Omental fat pad (tissue), 3 donors: ENCODE measurements at regions not wholly inside any gene's neighbourhood (a gene's known extent, or its start where the extent isn't known, plus 50 kb on each side); places are given as distances from the start of the nearest gene placed in this dataset.

ENCODE experiments used
- ATAC-seq: fragments of 150-250 bp; one replicate; pipeline ENCODE4 v1.9.1; 2016; ENCODE audit warnings: mild to moderate bottlenecking, moderate library complexity; ENCODE audit not compliant: low FRiP score
- DNase-seq: peaks from one replicate; pipeline ENCODE4 v3.0.0-alpha.2; 2019; ENCODE audit warnings: low spot score
- TF ChIP-seq, protein P1 (sequence below), 3 donors: fragments of 450-650 bp; IDR thresholded peaks; one replicate each; pipeline ENCODE4 v1.5.1; 2016 to 2017; ENCODE audit warnings: antibody characterized with exemption in 3 of 3, mild to moderate bottlenecking in 3 of 3, moderate library complexity in 2 of 3

DNA sequence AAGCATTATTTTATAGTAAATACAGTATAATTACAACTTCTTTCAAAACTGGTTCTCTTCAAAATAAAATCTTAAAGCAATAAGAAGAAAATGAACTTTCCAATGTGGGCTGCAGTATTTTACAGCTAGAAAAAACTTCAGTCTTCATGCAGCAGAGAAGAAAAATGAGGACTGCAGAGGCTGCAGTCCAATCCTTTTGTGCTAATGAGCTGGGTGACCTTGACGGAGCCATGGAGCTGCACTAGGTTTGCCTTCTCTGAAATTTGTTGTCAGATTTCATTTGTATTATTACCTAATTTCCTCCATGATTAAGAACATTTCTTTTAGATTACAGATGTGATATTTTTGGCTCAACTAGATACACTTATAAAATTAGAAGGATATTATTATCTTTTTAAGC lies 245.2 kb upstream of the ADAMTS3 start:
- ATAC-seq (no peak), DNase-seq (no peak)
- TF ChIP-seq, protein P1, sequence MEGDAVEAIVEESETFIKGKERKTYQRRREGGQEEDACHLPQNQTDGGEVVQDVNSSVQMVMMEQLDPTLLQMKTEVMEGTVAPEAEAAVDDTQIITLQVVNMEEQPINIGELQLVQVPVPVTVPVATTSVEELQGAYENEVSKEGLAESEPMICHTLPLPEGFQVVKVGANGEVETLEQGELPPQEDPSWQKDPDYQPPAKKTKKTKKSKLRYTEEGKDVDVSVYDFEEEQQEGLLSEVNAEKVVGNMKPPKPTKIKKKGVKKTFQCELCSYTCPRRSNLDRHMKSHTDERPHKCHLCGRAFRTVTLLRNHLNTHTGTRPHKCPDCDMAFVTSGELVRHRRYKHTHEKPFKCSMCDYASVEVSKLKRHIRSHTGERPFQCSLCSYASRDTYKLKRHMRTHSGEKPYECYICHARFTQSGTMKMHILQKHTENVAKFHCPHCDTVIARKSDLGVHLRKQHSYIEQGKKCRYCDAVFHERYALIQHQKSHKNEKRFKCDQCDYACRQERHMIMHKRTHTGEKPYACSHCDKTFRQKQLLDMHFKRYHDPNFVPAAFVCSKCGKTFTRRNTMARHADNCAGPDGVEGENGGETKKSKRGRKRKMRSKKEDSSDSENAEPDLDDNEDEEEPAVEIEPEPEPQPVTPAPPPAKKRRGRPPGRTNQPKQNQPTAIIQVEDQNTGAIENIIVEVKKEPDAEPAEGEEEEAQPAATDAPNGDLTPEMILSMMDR (IDR thresholded peaks at IDR 0.05): no peak

DNA sequence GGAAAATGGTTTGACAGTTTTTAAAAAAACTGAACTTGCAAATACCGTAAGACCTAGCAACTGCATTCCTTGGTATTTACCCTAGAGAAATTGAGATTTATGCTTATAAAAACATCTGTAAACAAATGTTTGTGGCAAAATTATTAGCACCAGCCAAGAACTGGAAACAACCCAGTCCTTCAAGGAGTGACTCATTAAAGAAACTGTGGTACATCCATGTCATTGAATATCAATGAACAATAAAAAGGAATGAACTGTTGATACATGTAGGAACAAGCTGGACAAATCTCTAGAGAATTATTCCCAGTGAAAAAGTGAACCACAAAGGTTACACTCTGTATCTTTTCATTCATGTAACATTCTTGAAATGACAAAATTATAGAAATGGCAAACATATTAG lies 240.2 kb upstream of the ADAMTS3 start:
- DNase-seq (no peak), ATAC-seq (no peak)
- TF ChIP-seq, protein P1 (IDR thresholded peaks at IDR 0.05): no peak

DNA sequence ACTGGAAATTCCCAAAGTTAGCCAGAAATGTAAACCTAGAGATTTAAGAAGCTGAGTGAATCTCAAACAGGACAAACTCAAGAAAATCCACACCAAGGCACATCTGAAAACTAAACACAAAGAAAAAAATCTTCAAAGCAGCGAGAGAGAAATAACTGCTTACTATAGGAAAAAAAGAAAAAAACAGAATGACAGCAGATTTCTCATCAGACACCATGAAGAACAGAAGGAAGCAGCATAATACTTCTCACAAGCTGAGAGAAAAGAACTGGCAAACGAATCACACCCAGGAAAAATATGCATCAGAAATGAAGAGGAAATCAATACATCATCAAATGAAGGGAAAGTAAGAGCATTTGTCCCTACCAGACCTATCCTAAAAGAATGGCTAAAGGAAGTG lies 236.3 kb upstream of the ADAMTS3 start:
- DNase-seq (no peak), ATAC-seq (no peak)
- TF ChIP-seq, protein P1 (IDR thresholded peaks at IDR 0.05): no peak

DNA sequence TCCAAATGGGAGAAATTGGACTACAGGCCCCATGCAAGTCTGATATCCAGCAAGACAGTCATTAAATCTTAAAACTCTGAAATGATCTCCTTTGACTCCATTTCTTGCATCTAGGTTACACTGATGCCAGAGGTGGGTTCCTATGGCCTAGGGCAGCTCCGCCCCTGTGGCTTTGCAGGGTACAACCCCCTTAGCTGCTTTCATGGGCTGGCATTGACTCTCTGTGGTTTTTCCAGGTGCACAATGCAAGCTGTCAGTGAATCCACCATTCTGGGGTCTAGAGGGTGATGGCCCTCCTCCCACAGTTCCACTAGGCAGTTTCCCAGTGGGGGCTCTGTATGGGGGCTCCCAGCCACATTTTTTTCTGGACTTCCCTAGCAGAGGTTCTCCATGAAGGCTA lies 228.5 kb upstream of the ADAMTS3 start:
- no peak for ATAC-seq
- TF ChIP-seq, protein P1 (IDR thresholded peaks at IDR 0.05): no peak
- no peak for DNase-seq

DNA sequence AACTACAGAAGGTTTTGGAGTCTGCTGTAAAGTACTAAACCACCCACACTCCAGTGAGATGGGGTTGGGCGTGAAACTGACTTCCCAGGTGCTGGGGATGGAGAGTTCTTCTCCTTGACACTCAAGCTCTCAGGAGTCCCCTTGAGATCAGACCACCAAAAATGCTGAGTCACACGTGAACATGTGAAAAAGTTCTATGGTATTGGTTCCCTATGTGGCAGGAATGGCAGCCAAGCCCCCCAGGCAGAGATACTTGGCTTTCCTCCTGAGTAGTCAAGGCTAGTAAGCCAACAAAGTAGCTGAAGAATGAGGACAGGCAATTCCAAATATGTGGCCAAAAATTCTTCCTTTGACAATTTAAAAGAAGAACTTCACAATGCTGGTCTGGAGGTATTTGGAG lies 222.0 kb upstream of the ADAMTS3 start:
- DNase-seq (no peak), ATAC-seq (no peak)
- TF ChIP-seq, protein P1 (IDR thresholded peaks at IDR 0.05): no peak

DNA sequence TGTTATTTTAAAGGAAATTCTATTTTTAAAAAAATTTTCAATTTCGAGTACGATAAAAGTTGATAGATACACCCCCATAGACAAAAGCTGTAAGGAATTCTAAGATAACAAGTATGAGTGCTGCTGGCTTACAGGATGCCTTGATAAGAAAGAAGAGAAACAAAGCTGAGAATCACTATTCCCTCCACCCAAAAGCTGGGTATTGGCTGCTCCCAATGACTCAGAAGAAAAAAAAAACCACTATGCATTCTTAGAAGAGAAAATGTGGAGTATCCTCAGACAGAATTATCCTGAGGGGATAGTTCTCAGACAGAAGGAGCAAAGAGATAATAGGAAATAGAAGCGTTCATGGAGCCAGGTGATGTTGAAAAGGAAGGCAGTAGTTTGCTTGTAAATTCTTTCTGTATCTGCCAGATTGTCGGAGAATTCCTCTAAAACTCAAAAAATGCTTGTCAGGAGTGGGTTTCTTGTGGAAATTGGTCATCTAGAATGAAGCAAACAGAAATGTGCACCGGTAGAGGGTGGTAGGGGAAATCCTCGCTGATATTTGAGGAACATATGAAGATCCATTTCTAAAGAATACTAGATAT lies 217.5 kb upstream of the ADAMTS3 start:
- no peak for ATAC-seq
- TF ChIP-seq, protein P1 (IDR thresholded peaks at IDR 0.05): no peak
- DNase-seq: no peak

DNA sequence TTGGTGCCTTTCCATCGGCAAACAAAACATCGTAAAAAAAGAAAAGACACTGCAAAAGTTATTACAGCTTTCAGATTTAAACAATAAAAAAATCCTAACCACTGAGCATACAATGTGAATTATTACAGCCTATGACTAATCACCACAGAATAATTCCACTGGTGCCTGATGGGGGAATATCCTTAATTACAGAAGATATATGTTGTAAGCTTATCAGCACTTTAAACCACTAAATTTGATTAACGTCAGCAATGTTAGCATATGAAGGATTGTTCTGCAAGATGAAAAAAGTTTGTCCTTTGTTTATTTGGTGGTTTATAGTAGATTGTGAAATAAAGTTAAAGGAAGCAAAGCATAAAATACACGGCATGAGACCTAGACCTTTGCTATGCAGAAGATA lies 210.2 kb upstream of the ADAMTS3 start:
- TF ChIP-seq, protein P1 (IDR thresholded peaks at IDR 0.05): no peak
- DNase-seq (no peak), ATAC-seq (no peak)
